NCI-H526 (cell line): ENCODE measurements at regions not wholly inside any gene's neighbourhood (a gene's known extent, or its start where the extent isn't known, plus 50 kb on each side); places are given as distances from the start of the nearest gene placed in this dataset.
"Not testable (repeated sequence)": the region's sequence is repeated elsewhere in the genome, so short reads cannot be mapped to it uniquely, and the experiment has no call there.

ENCODE experiments used
- DNase-seq, 2 experiments: peaks; one replicate each; lab custom pipeline; 2025; lab: John Stamatoyannopoulos, UW

DNA sequence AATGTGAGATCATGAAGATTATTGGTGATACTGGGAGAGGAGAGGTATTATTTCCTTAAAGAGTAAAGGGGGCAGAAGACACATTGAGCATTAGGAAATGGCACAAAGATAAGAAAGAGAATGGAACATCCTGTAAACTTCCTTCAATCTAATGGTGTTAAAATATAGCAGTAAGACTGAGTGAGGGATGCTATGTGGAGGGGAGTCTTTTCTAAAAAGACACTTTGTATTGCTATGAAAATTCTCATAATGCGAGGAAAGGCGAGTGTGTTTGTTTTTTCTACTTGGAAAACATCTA is 405.2 kb downstream of the ARL4A start:
- DNase-seq: no peak

DNA sequence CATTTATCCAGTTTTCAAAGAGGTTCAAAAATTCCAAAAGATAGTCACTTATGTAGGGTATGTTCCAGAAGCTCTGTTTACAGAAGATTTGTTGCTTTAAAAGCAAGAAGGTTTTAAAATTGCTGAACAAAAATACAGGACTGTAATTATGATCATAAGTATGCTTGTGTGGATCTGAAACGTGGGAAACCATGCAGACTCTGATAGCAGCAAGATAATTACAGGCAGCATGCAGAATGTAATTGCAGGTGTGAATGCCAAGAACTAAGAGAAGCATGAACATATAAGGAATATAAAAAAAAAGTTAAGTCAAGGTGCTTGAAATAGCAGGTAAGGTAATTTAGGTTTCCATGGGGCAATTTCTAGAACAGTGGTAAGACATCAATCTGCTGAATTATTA is 405.7 kb downstream of the ARL4A start:
- DNase-seq: no peak

DNA sequence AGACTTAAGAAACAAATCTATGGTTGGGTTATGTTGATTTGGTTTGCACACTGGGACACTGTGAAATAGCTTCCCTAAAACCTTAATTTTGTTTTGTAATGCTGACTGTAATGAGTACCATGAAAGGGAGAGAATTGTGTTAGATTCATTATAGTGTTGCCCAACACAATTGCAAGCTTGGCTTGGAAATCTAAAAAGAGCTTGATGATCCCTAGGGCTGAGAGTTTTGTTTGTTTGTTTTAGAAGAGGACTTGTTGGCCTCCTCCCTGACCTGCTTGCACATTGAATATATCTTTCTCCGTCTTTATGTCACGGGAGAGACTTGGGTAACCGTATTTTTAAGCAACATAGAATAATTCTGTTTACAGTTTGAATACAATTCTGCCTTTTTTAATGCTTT is 410.1 kb downstream of the ARL4A start:
- no peak for DNase-seq

DNA sequence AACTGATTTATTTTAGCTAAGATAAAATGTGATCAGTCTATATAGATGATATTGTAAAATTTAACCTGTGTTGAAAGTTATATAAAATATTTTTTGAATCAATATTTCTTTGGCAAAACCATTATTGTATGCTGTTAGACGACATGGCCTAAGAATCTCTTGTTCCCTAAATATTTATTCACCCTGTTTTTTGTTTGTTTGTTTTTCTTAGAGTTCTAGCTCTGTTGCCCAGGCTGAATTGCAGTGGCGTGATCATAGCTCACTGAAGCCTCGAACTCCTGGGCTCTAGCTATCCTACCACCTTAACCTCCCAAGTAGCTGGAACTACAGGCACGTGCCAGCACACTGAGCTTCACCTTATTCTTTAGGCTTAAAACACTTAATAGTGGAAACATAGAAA is 410.7 kb downstream of the ARL4A start:
- DNase-seq: no peak

DNA sequence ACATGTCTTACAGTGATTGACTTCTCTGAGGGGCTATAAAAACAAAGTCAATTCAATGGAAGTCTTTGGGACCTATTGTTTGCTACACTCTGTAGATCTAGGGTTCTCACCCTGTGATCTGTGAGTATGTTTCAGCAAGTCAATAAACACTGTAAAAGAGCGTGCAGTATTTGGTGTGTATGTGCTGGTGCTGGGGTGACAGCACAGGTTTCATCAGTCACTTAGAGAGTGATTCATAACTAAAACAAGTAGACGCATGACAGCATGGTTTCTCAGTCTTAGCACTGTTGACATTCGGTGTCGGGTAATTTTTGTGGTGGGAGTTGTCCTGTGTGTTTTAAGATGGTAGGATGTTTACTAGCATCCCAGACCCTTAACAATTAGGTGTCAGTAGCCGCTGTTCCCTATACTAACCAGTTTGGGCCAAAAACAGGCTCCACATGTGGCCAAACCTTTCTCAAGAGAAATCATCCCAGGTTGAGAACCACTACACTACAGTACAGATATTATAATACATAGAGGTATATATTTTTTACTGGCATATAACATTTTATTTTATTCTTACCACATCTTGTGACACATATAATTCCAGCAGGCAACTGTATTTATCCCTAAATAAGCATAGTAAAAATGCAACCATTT is 411.8 kb downstream of the ARL4A start:
- no peak for DNase-seq

DNA sequence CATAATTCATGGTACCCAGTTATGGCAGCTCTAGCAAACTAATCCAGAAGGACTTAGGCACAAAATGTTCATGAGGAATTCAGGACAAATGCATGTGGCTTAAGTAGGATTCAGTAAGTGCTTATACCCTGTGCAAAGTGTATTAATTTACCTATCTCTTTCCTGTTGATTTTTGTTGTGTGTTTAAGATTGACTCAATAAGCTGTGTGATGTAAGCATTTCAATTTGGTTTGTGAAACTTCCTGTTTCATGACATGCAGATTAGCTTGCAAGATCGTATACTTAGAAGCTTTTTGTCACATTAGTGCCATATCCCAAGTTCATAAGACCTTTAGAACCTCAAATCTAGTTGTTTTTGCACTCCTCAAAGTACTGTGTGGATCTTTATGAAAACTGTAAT is 416.7 kb downstream of the ARL4A start:
- DNase-seq: no peak

DNA sequence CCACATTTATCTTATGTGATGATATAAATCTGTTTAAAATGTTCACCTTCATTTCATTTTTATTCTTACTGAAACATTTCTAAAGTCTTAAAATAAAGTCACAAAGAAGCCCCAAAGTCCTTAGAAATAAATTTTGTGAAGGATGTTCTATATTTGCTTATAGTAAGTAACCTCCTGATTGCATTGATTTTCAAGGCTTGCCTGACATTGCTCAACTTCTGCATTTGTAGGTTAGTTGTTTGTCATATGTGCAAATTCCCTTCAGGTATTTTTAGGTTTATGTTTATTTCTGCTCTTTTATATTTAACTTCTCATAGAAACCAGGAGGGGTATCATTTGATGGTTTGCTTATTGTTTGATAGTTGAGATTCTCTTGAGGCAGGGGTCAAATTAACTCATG is 417.8 kb downstream of the ARL4A start:
- DNase-seq: no peak

DNA sequence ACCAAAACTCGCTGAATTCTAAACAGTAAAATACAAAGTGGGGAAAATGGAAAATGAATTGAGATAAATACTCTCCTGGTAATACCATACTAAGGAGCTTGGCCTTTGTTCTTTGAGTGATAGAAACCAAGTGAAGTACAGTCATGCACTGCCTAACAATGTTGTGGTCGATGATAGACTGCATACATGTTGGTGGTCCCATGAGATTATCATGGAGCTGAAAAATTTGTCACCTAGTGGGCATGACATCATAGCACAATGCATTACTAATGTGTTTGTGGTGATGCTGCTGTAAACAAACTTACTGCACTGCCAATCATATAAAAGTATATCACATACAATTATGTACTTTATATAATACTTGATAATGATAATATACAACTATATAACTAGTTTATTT is 419.1 kb downstream of the ARL4A start:
- no peak for DNase-seq

DNA sequence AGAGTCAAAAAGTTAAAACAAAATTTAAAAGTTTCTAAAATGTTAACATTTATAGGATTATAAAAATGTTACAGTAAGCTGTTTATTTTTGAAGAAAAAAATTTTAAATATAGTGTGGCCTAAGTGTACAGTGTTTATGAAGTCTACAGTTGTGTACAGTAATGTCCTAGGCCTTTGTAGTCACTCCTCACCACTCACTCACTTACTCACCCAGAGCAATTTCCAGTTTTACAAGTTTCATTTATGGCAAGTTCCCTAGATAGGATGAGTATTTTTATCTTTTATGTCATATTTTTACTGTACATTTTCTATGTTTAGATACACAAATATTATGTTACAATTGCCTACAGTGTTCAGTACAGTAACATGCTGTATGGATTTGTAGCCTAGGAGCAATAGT is 419.9 kb downstream of the ARL4A start:
- no peak for DNase-seq

DNA sequence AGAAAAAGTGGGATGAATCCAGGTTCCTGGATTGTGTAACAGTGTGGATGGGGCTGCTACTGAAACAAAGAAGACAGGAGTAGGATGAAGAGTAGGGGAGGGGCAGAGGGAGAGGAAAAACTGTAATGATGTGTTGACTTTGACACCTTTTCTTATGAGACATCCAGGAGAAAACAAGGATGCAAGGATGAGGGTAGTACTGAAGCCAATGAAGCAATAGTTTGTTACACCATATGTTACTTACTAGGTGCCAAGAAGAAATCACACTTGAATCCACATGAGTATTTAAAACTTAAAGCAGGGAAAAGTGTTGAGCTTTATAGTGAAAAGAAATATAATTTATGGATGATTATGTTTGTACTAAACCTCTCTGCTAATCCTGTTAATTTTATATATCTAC is 420.6 kb downstream of the ARL4A start:
- DNase-seq: no peak

DNA sequence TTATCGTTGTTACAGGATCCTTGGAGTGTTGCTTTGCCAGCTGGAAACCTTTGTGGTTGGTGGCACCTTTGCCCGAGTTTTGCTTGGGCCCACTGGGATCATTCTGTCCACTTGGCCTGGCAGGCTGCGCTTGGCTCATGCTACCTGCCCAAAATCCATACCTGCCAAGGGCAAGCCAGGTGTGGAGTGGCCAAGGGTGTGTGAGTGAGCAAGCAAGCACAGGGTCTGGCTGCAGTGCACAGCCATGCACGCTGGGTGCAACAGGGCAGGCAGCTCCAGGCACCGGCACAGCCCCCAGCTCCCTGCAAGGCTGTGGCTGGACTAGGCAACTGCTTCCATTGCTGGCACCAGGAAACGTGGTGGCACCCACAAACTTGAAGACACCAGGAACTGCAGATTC is 421.8 kb downstream of the ARL4A start:
- no peak for DNase-seq

DNA sequence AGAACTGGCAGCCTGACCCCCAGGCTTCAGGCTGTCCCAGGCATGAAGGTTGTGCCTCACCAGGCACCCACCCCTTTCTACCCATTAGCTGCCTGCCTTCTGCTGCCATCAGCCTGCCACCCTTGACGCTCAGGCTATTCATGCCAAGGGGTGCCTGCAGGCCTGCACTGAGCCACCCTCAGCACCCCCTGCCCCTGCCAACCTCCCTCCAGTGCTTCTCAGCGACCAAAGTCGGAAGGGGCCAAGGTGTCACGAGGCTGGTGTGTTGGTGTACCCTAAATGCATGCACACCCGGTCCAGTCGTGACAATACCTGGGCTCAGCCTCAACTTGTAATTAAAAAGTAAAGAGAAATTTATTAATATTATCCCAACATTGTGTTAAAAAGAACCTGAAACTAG is 422.7 kb downstream of the ARL4A start:
- no peak for DNase-seq

DNA sequence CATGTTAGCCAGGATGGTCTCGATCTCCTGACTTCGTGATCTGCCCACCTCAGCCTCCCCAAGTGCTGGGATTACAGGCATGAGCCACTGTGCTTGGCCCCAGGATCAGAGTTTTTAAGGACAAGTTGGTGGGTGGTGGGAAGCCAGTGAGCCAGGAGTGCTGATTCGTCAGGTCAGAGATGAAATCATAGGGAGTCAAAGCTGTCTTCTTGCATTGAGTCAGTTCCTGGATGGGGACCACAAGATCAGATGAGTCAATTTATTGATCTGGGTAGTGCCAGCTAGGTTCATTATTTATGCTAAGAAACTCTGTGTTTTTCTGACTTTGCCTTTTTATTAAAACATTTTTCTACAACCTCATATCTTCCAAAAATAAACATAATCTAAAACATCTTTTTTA is 423.8 kb downstream of the ARL4A start:
- DNase-seq: no peak

DNA sequence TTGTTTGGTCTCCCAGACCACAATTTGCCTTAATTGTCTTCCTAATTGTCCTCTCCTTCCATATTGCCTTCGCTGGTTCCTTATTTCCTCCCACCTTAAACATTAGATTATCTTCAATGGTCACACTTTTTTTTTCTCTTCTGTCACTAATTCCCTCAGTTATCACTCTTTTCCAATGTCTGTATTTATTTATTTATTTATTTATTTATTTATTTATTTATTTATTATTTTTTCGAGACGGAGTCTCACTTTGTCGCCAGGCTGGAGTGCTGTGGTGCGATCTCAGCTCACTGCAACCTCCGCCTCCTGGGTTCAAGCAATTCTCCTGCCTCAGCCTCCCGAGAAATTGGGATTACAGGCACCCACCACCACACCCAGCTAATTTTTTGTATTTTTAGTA is 426.8 kb downstream of the ARL4A start:
- DNase-seq: not testable (repeated sequence)

DNA sequence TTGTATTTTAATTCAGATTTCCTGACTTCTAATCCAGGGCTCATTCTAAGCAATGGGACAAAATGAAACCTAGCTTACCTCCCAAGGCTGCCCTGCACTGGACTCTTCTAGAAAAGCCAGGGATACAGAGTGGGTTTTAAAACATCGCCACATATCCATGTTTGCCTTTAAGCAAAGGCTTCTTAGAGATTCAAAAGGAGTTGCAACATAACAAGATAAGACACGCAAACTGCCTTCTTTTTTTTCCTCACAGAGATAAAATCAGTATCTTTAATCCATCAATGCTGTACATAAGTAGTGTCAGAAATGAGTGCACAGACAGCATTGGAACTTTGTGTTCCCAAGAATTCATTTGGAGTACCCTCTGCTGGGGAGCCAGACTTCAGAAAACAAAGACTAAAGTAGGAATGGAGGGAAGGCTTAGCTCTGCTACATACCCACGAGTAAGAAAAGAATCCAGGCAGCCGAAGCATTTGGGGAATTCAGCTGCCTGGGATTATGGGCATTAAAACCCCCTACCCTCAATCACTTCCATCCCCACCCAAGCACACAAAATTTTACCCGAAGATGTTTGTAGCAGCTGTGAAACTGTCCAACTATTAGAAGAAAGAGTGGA is 427.8 kb downstream of the ARL4A start:
- DNase-seq: no peak

DNA sequence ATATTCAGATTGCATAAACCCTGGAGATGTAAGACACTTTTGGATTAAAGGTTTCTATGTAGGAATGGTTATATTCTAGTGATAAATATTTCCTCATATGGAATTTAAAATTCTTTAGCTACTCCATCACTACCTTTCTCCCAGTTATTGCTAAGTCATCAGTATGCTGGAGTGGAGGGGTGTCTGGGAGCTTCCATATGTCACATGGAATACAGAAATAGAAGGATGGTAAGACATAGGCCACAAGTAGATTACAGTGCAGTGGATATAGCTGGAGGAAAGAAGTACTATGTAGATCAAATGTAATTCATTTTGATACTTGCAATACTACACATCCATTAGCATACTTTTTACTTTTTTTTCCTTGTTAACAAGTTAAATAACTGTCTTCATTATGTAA is 428.4 kb downstream of the ARL4A start:
- no peak for DNase-seq

DNA sequence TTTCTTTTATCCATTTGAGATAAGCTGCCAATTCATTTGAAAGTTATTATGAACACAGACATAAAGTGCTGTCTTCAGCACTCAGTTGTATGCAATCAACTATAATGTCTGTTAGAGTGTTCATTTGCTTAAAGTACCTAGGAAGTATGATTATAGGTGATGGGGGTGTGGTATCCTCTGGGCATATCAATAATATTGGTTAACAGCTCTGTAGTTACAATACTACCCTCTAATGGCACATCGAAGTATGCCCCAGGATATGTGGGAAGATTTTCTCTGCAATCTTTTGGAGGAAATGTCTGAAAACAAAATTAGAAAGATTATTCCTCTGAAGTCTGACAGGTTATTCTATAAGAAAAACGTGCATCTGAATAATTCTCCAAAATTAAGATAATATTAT is 429.7 kb downstream of the ARL4A start:
- DNase-seq: peak in 1 of 2 experiments; percentile 32

DNA sequence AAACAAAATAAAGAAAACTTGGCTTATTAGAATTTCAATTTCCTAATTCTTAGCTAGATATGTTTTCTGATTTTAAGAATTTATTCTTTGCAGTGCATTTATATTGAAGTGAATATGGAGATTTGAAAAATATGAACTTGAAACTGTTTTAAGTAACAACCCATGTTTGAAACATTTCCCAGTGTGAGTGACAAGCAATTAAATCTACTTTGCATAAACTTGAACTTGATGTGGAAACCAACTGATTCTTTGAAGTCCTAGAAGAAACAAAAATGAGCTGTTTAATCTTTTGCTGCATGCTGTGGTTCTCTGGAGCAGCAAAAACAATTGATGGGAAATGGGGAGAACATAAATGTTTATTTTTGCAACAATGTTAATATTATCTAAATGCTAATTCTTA is 430.2 kb downstream of the ARL4A start:
- no peak for DNase-seq

DNA sequence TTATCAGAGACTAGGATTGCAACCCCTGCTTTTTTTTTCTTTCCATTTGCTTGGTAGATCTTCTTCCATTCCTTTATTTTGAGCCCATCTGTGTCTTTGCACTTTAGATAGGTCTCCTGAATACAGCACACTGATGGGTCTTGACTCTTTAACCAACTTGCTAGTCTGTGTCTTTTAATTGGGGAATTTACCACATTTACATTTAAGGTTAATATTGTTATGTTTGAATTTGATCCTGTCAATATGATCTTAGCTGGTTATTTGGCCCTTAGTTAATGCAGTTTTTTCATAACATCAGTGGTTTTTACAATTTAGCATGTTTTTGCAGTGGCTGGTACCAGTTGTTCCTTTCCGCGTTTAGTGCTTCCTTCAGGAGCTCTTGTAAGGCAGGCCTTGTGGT is 437.2 kb downstream of the ARL4A start:
- DNase-seq: not testable (repeated sequence)

DNA sequence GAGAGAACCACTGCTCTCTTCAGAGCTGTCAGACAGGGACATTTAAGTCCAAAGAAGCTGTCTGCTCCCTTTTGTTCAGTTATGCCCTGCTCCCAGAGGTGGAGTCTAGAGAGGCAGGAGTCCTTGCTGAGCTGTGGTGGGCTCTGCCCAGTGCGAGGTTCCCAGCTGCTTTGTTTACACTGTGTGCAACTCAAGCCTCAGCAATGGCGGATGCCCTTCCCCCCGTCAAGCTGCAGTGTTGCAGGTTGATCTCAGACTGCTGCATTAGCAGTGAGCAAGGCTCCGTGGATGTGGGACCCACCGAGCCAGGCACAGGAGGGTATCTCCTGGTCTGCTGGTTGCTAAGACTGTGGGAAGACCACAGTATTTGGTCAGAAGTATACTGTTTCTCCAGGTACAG is 438.9 kb downstream of the ARL4A start:
- no peak for DNase-seq

DNA sequence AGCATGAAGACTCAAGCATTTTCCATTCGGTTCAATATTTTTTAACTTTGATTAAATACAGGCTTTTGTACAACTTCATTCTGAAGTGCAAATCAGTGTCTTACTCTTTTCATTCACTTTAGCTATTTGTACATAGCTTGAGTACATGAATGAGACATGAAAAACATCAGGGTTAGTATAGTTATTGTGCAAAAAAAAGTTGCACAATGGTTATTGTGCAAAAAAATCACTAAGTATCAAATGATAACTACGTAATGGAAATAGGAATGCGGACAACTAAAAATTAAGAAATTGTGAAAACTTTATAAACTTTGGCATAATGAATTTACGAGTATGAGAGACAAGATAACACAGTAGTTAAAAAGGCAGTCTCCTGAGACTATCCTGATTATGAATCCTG is 442.9 kb downstream of the ARL4A start:
- DNase-seq: no peak

DNA sequence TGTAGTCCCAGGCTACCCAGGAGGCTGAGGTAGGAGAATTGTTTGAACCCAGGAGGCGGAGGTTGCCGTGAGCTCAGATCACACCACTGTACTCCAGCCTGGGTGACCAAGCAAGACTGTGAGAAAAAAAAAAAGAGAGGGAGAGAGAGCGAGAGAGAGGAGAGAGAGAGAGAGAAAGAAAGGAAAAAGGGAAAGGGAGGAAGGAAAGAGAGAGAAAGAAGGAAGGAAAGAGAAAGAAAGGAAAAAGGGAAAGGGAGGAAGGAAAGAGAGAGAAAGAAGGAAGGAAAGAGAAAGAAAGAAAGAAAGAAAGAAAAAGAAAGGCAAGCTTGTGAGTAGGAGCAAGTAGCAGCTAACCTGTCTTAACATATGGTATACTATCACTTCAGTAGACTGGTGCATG is 443.5 kb downstream of the ARL4A start:
- not testable (repeated sequence) for DNase-seq

DNA sequence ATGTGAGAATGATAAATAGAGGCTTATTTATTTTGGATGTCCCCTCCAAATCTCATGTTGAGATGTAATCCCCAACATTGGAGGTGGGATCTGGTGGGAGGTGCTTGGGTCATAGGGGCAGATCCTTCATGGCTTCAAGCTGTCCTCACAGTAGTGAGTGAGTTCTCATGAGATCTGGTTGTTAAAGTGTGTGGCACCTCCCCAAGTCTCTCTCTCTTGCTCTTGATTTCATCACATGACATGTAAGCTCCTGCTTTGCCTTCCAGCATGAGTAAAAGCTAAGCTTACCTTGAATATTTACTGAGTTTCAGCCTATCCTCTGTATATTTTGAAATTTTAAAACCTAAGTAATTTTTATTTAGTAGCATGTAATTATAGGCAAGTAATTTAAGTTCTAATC is 444.9 kb downstream of the ARL4A start:
- DNase-seq: no peak

DNA sequence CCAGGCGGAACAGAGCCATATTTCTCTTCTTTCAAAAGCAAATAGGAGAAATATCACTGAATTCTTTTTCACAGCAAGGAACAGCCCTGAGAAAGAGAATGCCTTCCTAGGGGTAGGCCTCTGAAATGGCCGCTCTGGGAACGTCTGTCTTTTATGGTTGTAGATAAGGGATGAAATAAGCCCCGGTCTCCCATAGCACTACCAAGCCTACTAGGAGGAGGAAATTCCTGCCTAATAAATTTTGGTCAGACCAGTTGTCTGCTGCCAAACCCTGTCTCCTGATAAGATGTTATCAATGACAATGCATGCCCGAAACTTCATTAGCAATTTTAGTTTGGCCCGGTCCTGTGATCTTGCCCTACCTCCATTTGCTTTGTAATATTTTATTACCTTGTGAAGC is 448.9 kb downstream of the ARL4A start:
- not testable (repeated sequence) for DNase-seq

DNA sequence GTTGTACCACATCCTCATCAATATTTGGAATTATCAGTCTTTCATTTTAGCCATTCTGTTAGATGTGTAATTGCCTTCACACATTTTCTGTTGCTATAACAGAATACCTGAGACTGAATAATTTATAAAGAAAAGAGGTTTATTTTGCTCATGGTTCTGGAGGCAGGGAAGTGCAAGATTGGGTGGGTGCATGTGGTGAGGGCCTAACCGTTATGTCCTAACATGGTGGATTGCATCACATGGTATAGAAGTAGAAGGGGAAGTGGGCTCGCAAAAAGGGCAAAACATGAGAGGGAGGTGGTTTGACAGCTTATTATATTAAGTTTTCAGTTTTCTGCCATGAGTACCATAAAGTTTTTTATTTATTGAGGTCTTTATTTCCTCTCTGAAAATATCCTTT is 452.0 kb downstream of the ARL4A start:
- no peak for DNase-seq
